OCI-LY7 (cell line): ENCODE measurements at regions not wholly inside any gene's neighbourhood (a gene's known extent, or its start where the extent isn't known, plus 50 kb on each side); places are given as distances from the start of the nearest gene placed in this dataset.

ENCODE experiments used
- CTCF ChIP-seq: fragments of 200-600 bp; sonication (generic); conservative IDR thresholded peaks from 2 replicates; pipeline ENCODE4 v1.5.1; 2014; ENCODE audit warnings: mild to moderate bottlenecking, antibody characterized with exemption, low read length, moderate library complexity, mixed read lengths
- EZH2phosphoT487 ChIP-seq: fragments of 200-600 bp; sonication (generic); IDR thresholded peaks from 2 replicates; pipeline ENCODE4 v1.6.1; 2018; ENCODE audit warnings: low read depth, borderline replicate concordance, mild to moderate bottlenecking, mixed run types, antibody characterized with exemption, low read length, moderate library complexity, mixed read lengths

- no peak for TF ChIP-seq CTCF
- no peak for TF ChIP-seq EZH2phosphoT487
Observed at GRCh38 chr18:11237484-11237883, 88.1 kb upstream of the PIEZO2 start.
